ENCODE measurements at regions not wholly inside any gene's neighbourhood (a gene's known extent, or its start where the extent isn't known, plus 50 kb on each side); places are given as distances from the start of the nearest gene placed in this dataset.

- ATAC-seq (no peak), DNase-seq (no peak)
- H3K4me1 ChIP-seq, result no peaks in the 10 kb centered on the region
- no peaks in the 10 kb centered on the region for H3K36me3 ChIP-seq
- no peak overlapping the region for H3K27ac ChIP-seq
- TF ChIP-seq, protein P1, sequence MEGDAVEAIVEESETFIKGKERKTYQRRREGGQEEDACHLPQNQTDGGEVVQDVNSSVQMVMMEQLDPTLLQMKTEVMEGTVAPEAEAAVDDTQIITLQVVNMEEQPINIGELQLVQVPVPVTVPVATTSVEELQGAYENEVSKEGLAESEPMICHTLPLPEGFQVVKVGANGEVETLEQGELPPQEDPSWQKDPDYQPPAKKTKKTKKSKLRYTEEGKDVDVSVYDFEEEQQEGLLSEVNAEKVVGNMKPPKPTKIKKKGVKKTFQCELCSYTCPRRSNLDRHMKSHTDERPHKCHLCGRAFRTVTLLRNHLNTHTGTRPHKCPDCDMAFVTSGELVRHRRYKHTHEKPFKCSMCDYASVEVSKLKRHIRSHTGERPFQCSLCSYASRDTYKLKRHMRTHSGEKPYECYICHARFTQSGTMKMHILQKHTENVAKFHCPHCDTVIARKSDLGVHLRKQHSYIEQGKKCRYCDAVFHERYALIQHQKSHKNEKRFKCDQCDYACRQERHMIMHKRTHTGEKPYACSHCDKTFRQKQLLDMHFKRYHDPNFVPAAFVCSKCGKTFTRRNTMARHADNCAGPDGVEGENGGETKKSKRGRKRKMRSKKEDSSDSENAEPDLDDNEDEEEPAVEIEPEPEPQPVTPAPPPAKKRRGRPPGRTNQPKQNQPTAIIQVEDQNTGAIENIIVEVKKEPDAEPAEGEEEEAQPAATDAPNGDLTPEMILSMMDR (IDR thresholded peaks at IDR 0.05 in 4 of 5, conservative IDR thresholded peaks at IDR 0.05 in 1 of 5), result no peak
- no peak for TF ChIP-seq POLR2A (IDR thresholded peaks at IDR 0.05)
- no peaks in the 10 kb centered on the region for H3K9me3 ChIP-seq
- intact Hi-C loops (cut with DNase I; ENCODE audit: low total_unique reads) (no loop called here), in situ Hi-C loops (cut with MboI; ENCODE audit: low sequenced_read_pairs in 4 of 4) (no loop called here)
- H3K27me3 ChIP-seq, result no peaks in the 10 kb centered on the region
- H3K4me3 ChIP-seq, result no peak overlapping the region
Observed at GRCh38 chr2:128750328-128751165, 431.9 kb upstream of the HS6ST1 start.

DNA sequence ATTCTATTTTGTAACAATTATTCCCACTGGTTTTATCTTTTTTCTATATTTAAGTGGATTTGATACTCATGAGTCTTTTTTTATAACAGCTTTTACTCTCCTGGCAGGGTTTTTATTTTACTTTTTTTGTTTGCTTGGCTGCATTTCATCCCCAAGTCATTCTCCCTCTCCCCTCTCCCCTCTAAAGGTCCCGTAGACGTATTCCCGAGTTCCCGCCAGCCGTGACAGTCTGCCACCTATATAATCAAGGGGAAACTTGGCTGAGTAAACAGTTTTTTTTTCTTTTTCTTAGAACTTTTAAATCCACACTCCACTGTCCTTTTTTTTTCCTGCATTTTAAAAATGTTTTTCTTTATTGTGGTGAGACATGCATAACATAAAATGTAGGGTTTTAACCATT is 433.1 kb upstream of the HS6ST1 start:
- Histone ChIP-seq H3K4me1 (no peaks in the 10 kb centered on the region), H3K9me3 (no peaks in the 10 kb centered on the region), H3K4me3 (no peak overlapping the region), H3K27me3 (no peaks in the 10 kb centered on the region), H3K27ac (no peak overlapping the region), H3K36me3 (no peaks in the 10 kb centered on the region)
- no peak for ATAC-seq
- in situ Hi-C loops (cut with MboI; ENCODE audit: low sequenced_read_pairs in 4 of 4) (no loop called here), intact Hi-C loops (cut with DNase I; ENCODE audit: low total_unique reads) (no loop called here)
- DNase-seq, result no peak
- TF ChIP-seq, protein P1 (IDR thresholded peaks at IDR 0.05 in 4 of 5, conservative IDR thresholded peaks at IDR 0.05 in 1 of 5), result no peak
- TF ChIP-seq POLR2A (IDR thresholded peaks at IDR 0.05), result no peak

DNA sequence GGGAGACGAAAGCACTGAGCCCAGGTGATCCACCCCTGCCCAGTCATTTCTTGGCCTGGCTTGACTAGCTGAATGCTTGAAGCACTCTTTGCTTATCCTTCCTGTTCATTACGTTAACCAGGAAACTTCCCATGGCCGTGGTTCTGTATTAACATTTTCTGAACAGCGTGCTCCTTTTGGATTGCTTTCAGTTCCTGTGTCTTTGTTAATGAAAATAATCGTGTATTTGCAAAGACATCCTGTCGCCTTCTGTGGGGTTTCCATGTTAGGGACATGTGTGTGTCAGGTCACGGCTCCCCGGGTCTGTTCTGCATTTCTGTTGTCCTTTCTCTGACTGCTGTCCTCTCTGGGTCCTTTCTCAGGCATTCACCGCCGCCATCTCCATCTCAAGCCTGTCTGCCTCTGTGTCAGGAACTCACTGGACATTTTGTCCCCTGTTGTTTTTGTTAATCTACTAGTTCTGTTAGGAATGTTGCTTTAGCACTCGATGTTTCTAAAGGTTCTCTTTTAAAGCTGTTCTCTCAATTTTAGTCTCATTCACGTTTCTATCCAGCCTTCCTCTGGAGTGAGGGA is 434.1 kb upstream of the HS6ST1 start:
- no peak for DNase-seq
- intact Hi-C loops (cut with DNase I; ENCODE audit: low total_unique reads), result no loop called here
- Histone ChIP-seq H3K4me1 (no peaks in the 10 kb centered on the region), H3K27ac (no peak overlapping the region), H3K4me3 (no peak overlapping the region), H3K36me3 (no peaks in the 10 kb centered on the region), H3K27me3 (no peaks in the 10 kb centered on the region), H3K9me3 (no peaks in the 10 kb centered on the region)
- in situ Hi-C loops (cut with MboI; ENCODE audit: low sequenced_read_pairs in 4 of 4), result no loop called here
- no peak for ATAC-seq
- TF ChIP-seq, protein P1 (IDR thresholded peaks at IDR 0.05 in 4 of 5, conservative IDR thresholded peaks at IDR 0.05 in 1 of 5), result no peak
- no peak for TF ChIP-seq POLR2A (IDR thresholded peaks at IDR 0.05)

- DNase-seq (no peak), ATAC-seq (no peak)
- Histone ChIP-seq H3K27me3 (no peaks in the 10 kb centered on the region), H3K9me3 (no peaks in the 10 kb centered on the region), H3K36me3 (no peaks in the 10 kb centered on the region), H3K4me1 (no peaks in the 10 kb centered on the region), H3K27ac (no peak overlapping the region), H3K4me3 (no peak overlapping the region)
- intact Hi-C loops (cut with DNase I; ENCODE audit: low total_unique reads) (no loop called here), in situ Hi-C loops (cut with MboI; ENCODE audit: low sequenced_read_pairs in 4 of 4) (no loop called here)
- TF ChIP-seq, protein P1 (IDR thresholded peaks at IDR 0.05 in 4 of 5, conservative IDR thresholded peaks at IDR 0.05 in 1 of 5), result no peak
- TF ChIP-seq POLR2A (IDR thresholded peaks at IDR 0.05), result no peak
Observed at GRCh38 chr2:128753321-128753720, 434.7 kb upstream of the HS6ST1 start.
